Spleen (tissue), 7 donors: ENCODE measurements at regions not wholly inside any gene's neighbourhood (a gene's known extent, or its start where the extent isn't known, plus 50 kb on each side); places are given as distances from the start of the nearest gene placed in this dataset.

Experiments
- CTCF ChIP-seq, 11 experiments: fragments of 200-600 bp in 7 of 11; fragments of 450-650 bp in 4 of 11; sonication (generic) in 4 of 11; IDR thresholded peaks in 8 of 11; conservative IDR thresholded peaks in 3 of 11; 1 replicate in 7 of 11; 2 replicates in 4 of 11; pipeline versions ENCODE4 v1.4.0 to v1.8.0; 2016 to 2021; ENCODE audit warnings: antibody characterized with exemption in 11 of 11, inconsistent platforms in 4 of 11, mild to moderate bottlenecking in 1 of 11
- POLR2A ChIP-seq, 3 donors: fragments of 450-650 bp; IDR thresholded peaks; one replicate each; pipeline ENCODE4 v1.5.1; 2017; ENCODE audit warnings: antibody characterized with exemption in 3 of 3, mild to moderate bottlenecking in 1 of 3
- POLR2AphosphoS5 ChIP-seq, 3 donors: sonication (generic); formaldehyde crosslinking; IDR thresholded peaks; one replicate each; pipeline ENCODE4 v1.5.1; 2017; ENCODE audit warnings: antibody characterized with exemption in 3 of 3
- donor health status: DM: no; HTN: no; CAD: no; lungs with moderate emphysema.
- donor health status: DM: no; HTN: no; CAD: no.
- donor health status: DM: no; HTN: no; CAD: no.

- TF ChIP-seq POLR2A (IDR thresholded peaks at IDR 0.05) (no peak), POLR2AphosphoS5 (IDR thresholded peaks at IDR 0.05) (no peak), CTCF (IDR thresholded peaks at IDR 0.05 in 8 of 11, conservative IDR thresholded peaks at IDR 0.05 in 3 of 11) (no peak)
Observed at GRCh38 chr6:156600678-156601077, 176.5 kb upstream of the ARID1B start.
